ENCODE measurements at regions not wholly inside any gene's neighbourhood (a gene's known extent, or its start where the extent isn't known, plus 50 kb on each side); places are given as distances from the start of the nearest gene placed in this dataset.

DNA sequence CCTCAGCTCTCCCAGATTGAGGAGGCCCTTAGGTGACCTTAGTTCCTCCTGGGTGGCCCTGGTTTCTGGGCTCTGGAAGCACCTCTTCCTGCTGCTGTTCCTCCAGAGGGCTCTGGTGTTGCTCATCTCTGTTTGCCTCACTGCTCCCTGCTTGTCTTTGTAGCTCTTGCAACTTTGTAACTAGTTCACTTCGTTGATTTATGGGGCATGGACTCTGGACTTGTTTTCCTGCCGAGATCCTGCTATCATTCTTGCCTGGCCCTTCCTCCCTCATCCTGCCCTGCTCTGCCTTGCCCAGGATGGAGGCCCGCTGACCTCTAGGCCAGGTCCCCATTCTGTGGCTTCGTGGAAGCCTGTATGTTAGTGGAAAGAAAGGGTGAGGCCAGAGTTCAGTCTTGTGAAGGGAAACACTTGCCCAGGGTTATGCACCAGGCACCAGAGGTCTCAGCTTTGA, 169.3 kb downstream of the MACROH2A1 start:
- ChIA-PET POLR2A (no interaction called here), CTCF (interaction anchor here (0.9 to 1.5 kb wide), 2 partner anchors 12 to 102 kb away, joined by 3 read pairs; no protein-coding TSS in a partner anchor)
- H3K27me3 ChIP-seq (ENCODE audit: control insufficient read depth, insufficient read depth, low read length), result no peaks in the 10 kb centered on the region; the same call in 1 of the 2 replicates
- no peaks in the 10 kb centered on the region for H3K36me3 ChIP-seq (ENCODE audit: control insufficient read depth, insufficient read depth, low read length)
- TF ChIP-seq, protein P1, sequence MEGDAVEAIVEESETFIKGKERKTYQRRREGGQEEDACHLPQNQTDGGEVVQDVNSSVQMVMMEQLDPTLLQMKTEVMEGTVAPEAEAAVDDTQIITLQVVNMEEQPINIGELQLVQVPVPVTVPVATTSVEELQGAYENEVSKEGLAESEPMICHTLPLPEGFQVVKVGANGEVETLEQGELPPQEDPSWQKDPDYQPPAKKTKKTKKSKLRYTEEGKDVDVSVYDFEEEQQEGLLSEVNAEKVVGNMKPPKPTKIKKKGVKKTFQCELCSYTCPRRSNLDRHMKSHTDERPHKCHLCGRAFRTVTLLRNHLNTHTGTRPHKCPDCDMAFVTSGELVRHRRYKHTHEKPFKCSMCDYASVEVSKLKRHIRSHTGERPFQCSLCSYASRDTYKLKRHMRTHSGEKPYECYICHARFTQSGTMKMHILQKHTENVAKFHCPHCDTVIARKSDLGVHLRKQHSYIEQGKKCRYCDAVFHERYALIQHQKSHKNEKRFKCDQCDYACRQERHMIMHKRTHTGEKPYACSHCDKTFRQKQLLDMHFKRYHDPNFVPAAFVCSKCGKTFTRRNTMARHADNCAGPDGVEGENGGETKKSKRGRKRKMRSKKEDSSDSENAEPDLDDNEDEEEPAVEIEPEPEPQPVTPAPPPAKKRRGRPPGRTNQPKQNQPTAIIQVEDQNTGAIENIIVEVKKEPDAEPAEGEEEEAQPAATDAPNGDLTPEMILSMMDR (IDR thresholded peaks at IDR 0.05; ENCODE audit: insufficient read depth, low read depth, low read length), result no peak
- DNase-seq (ENCODE audit: low read depth), result no peak
- no peak overlapping the region for H3K4me3 ChIP-seq (ENCODE audit: low read depth, low read length)

DNA sequence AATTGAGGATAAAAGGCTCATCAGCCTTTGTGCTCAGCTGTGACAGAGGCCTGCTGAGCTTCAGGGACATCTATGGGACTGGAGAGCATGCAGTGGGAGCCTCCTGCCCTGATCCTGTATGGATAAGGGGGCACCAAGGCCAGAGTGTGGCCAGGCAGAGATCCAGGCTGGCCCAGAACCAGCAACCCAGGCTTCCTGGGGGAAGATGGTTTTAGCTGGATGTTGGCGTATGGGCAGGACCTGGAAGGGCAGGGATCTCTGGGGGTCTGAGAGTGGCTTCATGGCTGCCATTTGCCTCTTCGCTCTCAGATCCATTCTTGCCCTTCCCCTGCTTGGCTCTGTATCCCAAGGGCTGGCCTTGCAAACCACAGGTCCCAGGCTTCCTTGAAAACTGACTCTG, 169.9 kb downstream of the MACROH2A1 start:
- Histone ChIP-seq H3K27me3 (ENCODE audit: control insufficient read depth, insufficient read depth, low read length) (peaks cover 1% of the 10 kb centered on the region; the same call in 1 of the 2 replicates), H3K4me3 (ENCODE audit: low read depth, low read length) (no peak overlapping the region), H3K36me3 (ENCODE audit: control insufficient read depth, insufficient read depth, low read length) (no peaks in the 10 kb centered on the region)
- ChIA-PET POLR2A (no interaction called here), CTCF (interaction anchor here (0.9 kb wide), 1 partner anchor 103 kb away, joined by 3 read pairs; no protein-coding TSS in a partner anchor)
- DNase-seq (ENCODE audit: low read depth), result no peak
- TF ChIP-seq, protein P1 (IDR thresholded peaks at IDR 0.05; ENCODE audit: insufficient read depth, low read depth, low read length), result no peak

GRCh38 chr5:135228222-135228621, 170.8 kb downstream of the MACROH2A1 start:
- Histone ChIP-seq H3K36me3 (ENCODE audit: control insufficient read depth, insufficient read depth, low read length) (no peaks in the 10 kb centered on the region), H3K27me3 (ENCODE audit: control insufficient read depth, insufficient read depth, low read length) (peaks cover 1% of the 10 kb centered on the region; the same call in 1 of the 2 replicates), H3K4me3 (ENCODE audit: low read depth, low read length) (no peak overlapping the region)
- CTCF ChIA-PET, result no interaction called here
- TF ChIP-seq, protein P1 (IDR thresholded peaks at IDR 0.05; ENCODE audit: insufficient read depth, low read depth, low read length), result no peak
- no peak for DNase-seq (ENCODE audit: low read depth)
- POLR2A ChIA-PET, result no interaction called here

DNA sequence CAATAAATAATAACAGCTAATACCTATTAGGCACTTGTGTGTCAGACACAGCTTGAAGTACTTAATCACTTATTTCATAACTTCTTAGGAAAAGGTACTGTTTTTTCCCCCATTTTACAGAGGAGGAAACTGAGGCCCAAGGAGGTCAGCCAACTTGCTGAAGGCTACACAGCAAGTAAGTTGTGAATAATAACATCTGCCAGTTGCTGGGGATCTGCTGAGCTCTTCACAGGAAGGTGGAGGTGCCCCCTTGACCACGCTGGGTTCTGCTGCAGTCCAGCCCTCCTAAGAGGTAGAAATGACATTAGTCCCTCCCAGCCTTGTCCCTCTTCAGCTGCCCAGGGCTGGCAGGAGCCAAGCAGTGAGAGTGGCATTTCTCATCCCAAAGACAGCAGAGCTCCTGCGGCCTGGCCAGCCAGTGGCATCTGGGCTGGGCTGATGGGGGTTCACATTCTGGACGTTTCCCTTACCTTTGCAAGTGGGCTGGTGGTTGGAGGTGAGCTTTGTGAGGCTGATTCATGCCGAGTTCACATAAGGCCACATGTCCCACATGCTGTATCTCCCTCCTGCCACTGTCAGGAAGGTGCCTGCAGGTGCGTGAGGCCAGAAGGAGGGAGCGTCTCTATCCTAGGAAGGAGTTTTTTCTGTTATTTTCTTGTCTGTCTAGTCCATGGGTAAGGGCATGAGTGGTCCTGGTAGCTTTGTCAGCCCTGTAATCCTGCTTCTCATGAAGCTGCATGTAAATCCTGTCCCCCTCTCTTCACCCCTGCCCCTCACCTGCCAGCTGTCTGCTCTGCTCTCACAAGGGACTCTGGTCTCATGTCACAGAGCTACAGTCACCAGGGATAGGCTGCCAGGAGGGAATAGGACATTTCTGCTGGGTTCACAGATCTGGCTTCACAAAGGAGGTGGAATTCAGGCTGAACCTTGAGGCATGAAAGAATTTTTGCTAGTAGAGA, 171.7 kb downstream of the MACROH2A1 start:
- Histone ChIP-seq H3K4me3 (ENCODE audit: low read depth, low read length) (no peak overlapping the region), H3K27me3 (ENCODE audit: control insufficient read depth, insufficient read depth, low read length) (peaks cover 1% of the 10 kb centered on the region; the same call in 1 of the 2 replicates), H3K36me3 (ENCODE audit: control insufficient read depth, insufficient read depth, low read length) (no peaks in the 10 kb centered on the region)
- ChIA-PET CTCF (interaction anchor here (0.6 kb wide), 1 partner anchor 9 kb away, joined by 3 read pairs; no protein-coding TSS in a partner anchor), POLR2A (no interaction called here)
- no peak for DNase-seq (ENCODE audit: low read depth)
- TF ChIP-seq, protein P1 (IDR thresholded peaks at IDR 0.05; ENCODE audit: insufficient read depth, low read depth, low read length), result no peak

- DNase-seq (ENCODE audit: low read depth), result no peak
- Histone ChIP-seq H3K4me3 (ENCODE audit: low read depth, low read length) (no peak overlapping the region), H3K27me3 (ENCODE audit: control insufficient read depth, insufficient read depth, low read length) (peaks cover 1% of the 10 kb centered on the region; the same call in 1 of the 2 replicates), H3K36me3 (ENCODE audit: control insufficient read depth, insufficient read depth, low read length) (no peaks in the 10 kb centered on the region)
- ChIA-PET POLR2A (no interaction called here), CTCF (no interaction called here)
- TF ChIP-seq, protein P1 (IDR thresholded peaks at IDR 0.05; ENCODE audit: insufficient read depth, low read depth, low read length), result no peak
Measured at GRCh38 chr5:135225856-135226560, 173.0 kb downstream of the MACROH2A1 start.

Measured in BJ (cell line).